ENCODE measurements at regions not wholly inside any gene's neighbourhood (a gene's known extent, or its start where the extent isn't known, plus 50 kb on each side); places are given as distances from the start of the nearest gene placed in this dataset.

- Mint-ChIP-seq H3K27ac (no peak overlapping the region), H3K4me1 (ENCODE audit: unreplicated experiment) (no peaks in the 10 kb centered on the region), H3K36me3 (no peaks in the 10 kb centered on the region), H3K27me3 (no peaks in the 10 kb centered on the region), H3K4me3 (no peak overlapping the region), H3K9me3 (peaks cover 5% of the 10 kb centered on the region)
- no peak for DNase-seq (ENCODE audit: extremely low spot score, unreplicated experiment)
- no peak for TF ChIP-seq CTCF (conservative IDR thresholded peaks at IDR 0.05)
Measured at GRCh38 chrX:64853424-64853823, 122.8 kb downstream of the ZC4H2 start.

- no peak for TF ChIP-seq CTCF (conservative IDR thresholded peaks at IDR 0.05)
- no peak for DNase-seq (ENCODE audit: extremely low spot score, unreplicated experiment)
- Mint-ChIP-seq H3K36me3 (no peaks in the 10 kb centered on the region), H3K9me3 (peaks cover 5% of the 10 kb centered on the region), H3K27ac (no peak overlapping the region), H3K4me1 (ENCODE audit: unreplicated experiment) (no peaks in the 10 kb centered on the region), H3K27me3 (no peaks in the 10 kb centered on the region), H3K4me3 (no peak overlapping the region)
Measured at GRCh38 chrX:64850371-64851082, 125.7 kb downstream of the ZC4H2 start.

DNA sequence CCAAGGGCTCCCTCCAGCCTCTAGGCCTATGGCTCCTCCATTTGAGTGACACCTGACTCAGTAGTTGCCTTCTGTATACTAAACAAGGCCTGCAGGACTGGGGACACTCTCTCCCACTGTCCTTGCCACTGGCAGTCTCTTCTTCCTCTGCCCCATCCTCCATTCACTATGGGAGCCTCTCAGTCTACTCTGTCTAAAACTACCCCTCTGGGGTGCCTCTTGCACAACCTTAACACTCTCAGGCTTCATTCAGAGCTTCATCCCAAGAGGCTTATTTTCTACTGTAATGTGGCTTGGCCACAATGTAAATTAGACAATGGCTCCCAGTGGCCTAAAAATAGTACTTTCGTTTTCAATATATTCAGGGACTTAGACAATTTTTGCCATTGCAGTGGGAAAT, 133.0 kb downstream of the ZC4H2 start:
- Mint-ChIP-seq H3K27ac (no peak overlapping the region), H3K4me3 (no peak overlapping the region), H3K4me1 (ENCODE audit: unreplicated experiment) (no peaks in the 10 kb centered on the region), H3K9me3 (peaks cover 5% of the 10 kb centered on the region), H3K27me3 (no peaks in the 10 kb centered on the region), H3K36me3 (no peaks in the 10 kb centered on the region)
- DNase-seq (ENCODE audit: extremely low spot score, unreplicated experiment), result no peak
- no peak for TF ChIP-seq CTCF (conservative IDR thresholded peaks at IDR 0.05)

DNA sequence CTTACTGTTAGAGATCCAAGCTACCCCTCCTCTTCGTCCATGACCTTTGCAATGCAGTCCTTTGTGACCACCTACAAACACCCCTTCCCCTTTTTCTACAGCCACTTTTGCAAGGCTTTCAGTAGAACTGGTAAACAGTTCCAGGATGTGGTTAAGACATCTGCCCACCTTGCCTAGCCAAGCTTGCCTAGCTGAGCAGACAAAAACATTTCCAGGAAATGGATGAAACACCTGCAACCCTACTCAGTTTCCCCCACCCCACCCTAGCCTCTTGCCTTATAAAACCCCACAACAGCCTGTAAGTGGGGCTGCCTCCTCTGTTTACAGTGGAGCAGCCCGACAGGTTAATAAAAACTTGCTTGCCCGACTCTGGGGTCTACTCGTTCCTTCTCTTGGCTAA, 133.8 kb downstream of the ZC4H2 start:
- Mint-ChIP-seq H3K4me3 (no peak overlapping the region), H3K4me1 (ENCODE audit: unreplicated experiment) (no peaks in the 10 kb centered on the region), H3K9me3 (peaks cover 5% of the 10 kb centered on the region), H3K36me3 (no peaks in the 10 kb centered on the region), H3K27ac (no peak overlapping the region), H3K27me3 (no peaks in the 10 kb centered on the region)
- no peak for DNase-seq (ENCODE audit: extremely low spot score, unreplicated experiment)
- no peak for TF ChIP-seq CTCF (conservative IDR thresholded peaks at IDR 0.05)

DNA sequence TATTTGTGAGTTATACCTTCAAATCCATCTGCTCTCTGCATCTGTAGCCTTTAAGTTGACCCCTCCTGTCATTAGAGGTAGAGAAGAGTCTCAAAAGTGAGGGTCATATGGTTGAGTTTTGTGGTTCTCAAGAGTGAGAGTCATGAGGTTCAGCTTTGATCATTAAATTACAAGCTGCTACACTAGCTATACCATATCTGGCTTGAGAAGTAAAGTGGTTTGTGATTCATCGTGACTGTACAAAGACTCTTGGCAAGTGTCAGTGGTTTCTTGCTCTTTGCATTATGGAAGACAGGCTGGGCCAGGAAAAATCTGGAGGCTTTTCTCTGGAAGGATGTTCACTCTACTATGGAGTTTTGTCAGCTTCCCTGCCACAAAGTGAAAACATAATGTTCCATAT, 170.6 kb downstream of the ZC4H2 start:
- Mint-ChIP-seq H3K9me3 (peaks cover under 1% of the 10 kb centered on the region), H3K36me3 (no peaks in the 10 kb centered on the region), H3K4me1 (ENCODE audit: unreplicated experiment) (no peaks in the 10 kb centered on the region), H3K27ac (no peak overlapping the region), H3K4me3 (no peak overlapping the region), H3K27me3 (no peaks in the 10 kb centered on the region)
- no peak for DNase-seq (ENCODE audit: extremely low spot score, unreplicated experiment)
- no peak for TF ChIP-seq CTCF (conservative IDR thresholded peaks at IDR 0.05)
